SK-N-MC (cell line): ENCODE measurements at regions not wholly inside any gene's neighbourhood (a gene's known extent, or its start where the extent isn't known, plus 50 kb on each side); places are given as distances from the start of the nearest gene placed in this dataset.
"Not testable (repeated sequence)": the region's sequence is repeated elsewhere in the genome, so short reads cannot be mapped to it uniquely, and the experiment has no call there.

Source experiments
- DNase-seq: peaks from one replicate; pipeline ENCODE4 v3.0.0-alpha.2; 2011; ENCODE audit warnings: low read depth, low spot score
- H3K27ac ChIP-seq: fragments of 200-600 bp; sonication (generic); 2 replicates; pipeline ENCODE4 v1.5.1; 2016; ENCODE audit warnings: mixed run types
- H3K36me3 ChIP-seq: fragments of 200-600 bp; sonication (generic); 2 replicates; pipeline ENCODE4 v1.6.1; 2017; ENCODE audit warnings: antibody characterized with exemption, low read length, mixed read lengths; ENCODE audit not compliant: insufficient read depth
- H3K4me3 ChIP-seq: fragments of 200-600 bp; sonication (generic); 2 replicates; pipeline ENCODE4 v1.5.1; 2016
- H3K9ac ChIP-seq: fragments of 200-600 bp; sonication (generic); 2 replicates; pipeline ENCODE4 v1.8.0; 2017; ENCODE audit warnings: mixed run types, mixed read lengths; ENCODE audit not compliant: insufficient read length
- H3K9me3 ChIP-seq: fragments of 200-600 bp; sonication (generic); 2 replicates; pipeline ENCODE4 v1.6.1; 2017; ENCODE audit warnings: low read depth, mild to moderate bottlenecking, antibody characterized with exemption, low read length, moderate library complexity, mixed read lengths
- EZH2 ChIP-seq: fragments of 200-600 bp; sonication (generic); IDR thresholded peaks from one replicate; pipeline ENCODE4 v1.6.1; 2017; ENCODE audit warnings: antibody characterized with exemption
- FOXP2 ChIP-seq: optimal IDR thresholded peaks from 2 replicates; pipeline ENCODE3; 2011; ENCODE audit warnings: mild to moderate bottlenecking, moderate library complexity; ENCODE audit not compliant: insufficient read depth; ENCODE audit errors: extremely low read length, control extremely low read depth
- POLR2AphosphoS5 ChIP-seq: IDR thresholded peaks from 2 replicates; pipeline ENCODE4 v1.6.1; 2012; ENCODE audit warnings: mild to moderate bottlenecking, low read depth, low read length, borderline replicate concordance

DNA sequence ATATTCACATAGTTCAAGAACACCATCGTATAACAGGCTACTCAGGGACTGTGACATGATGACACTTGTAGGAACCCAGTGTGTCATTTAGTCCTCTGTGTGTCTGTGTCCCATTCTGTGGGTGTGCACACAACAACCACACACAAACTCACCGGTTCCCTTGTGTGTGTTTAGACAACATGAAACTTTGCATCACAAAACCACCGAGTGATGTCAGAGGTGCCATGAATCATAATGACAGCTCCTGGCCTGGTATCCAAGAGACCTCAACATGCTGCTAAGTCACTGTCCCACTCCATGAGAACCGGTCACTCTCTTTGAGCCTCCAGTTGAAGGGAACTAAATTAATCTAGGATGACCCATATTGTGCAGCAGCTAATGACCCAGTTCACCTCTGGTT, 421.3 kb downstream of the PREX1 start:
- Histone ChIP-seq H3K9ac (no peak overlapping the region), H3K36me3 (no peaks in the 10 kb centered on the region), H3K4me3 (no peak overlapping the region), H3K27ac (no peak overlapping the region), H3K9me3 (no peaks in the 10 kb centered on the region)
- DNase-seq: no peak
- no peak for TF ChIP-seq FOXP2
- no peak for TF ChIP-seq EZH2
- no peak for TF ChIP-seq POLR2AphosphoS5

DNA sequence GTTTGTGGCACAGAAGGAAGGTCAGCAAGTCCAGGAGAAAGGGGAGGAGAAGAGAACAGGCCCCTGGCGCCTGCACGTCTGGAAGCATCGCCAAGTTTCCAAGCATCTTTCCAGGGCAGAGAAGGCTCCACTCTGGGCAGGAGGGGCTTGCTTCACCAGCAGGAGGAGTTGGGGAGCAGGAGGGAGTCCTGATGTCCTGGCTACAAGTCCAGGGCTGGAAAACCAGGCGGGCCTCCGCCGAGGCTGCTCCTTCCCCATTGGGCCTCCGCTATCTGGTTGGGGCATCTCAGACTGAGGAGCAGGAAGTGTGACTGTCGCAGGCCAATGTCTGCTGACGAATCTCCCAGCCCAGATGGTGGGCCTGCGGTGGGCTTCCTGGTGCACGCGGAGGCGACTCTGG, 421.9 kb downstream of the PREX1 start:
- Histone ChIP-seq H3K36me3 (no peaks in the 10 kb centered on the region), H3K9me3 (no peaks in the 10 kb centered on the region), H3K4me3 (no peak overlapping the region), H3K27ac (no peak overlapping the region), H3K9ac (no peak overlapping the region)
- no peak for DNase-seq
- TF ChIP-seq FOXP2 (no peak), POLR2AphosphoS5 (no peak), EZH2 (no peak)

GRCh38 chr20:48404598-48404997, 423.2 kb downstream of the PREX1 start:
- DNase-seq: no peak
- H3K36me3 ChIP-seq: no peaks in the 10 kb centered on the region
- no peak overlapping the region for H3K9ac ChIP-seq
- H3K9me3 ChIP-seq: no peaks in the 10 kb centered on the region
- TF ChIP-seq FOXP2 (no peak), EZH2 (no peak), POLR2AphosphoS5 (no peak)
- no peak overlapping the region for H3K27ac ChIP-seq
- no peak overlapping the region for H3K4me3 ChIP-seq

DNA sequence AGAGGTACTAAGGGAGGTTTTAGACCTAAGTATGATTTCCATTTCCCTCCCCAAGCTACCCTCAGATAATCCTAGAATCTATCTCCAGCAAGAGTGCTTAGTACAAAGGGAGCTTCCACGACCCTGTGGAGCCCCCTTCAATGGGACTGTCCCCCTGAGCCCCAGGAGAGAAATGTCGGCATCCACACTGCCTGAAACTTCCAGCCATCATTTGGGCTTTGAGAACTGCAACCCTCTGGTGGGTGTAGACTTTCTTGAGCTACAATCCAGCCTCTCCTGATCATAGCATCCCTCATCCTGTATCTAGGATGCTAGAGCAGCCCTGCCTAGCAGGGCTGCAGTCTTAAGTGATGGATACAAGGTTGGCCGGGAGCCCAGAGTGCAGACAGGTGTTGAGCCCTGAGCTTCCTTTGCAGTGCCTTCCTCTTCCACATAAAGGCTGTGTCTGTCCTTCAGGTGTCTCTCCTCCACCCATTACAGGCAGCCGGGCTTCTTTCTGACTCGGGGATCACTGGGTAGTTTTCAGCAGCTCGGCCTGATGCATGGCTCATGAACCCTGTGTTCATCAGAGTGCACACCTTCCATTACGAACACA, 424.5 kb downstream of the PREX1 start:
- no peaks in the 10 kb centered on the region for H3K9me3 ChIP-seq
- no peak overlapping the region for H3K27ac ChIP-seq
- H3K9ac ChIP-seq: no peak overlapping the region
- H3K36me3 ChIP-seq: no peaks in the 10 kb centered on the region
- no peak for DNase-seq
- no peak overlapping the region for H3K4me3 ChIP-seq
- no peak for TF ChIP-seq EZH2
- no peak for TF ChIP-seq FOXP2
- TF ChIP-seq POLR2AphosphoS5: no peak

- no peak overlapping the region for H3K9ac ChIP-seq
- no peak overlapping the region for H3K27ac ChIP-seq
- H3K9me3 ChIP-seq: no peaks in the 10 kb centered on the region
- TF ChIP-seq FOXP2 (no peak), EZH2 (no peak), POLR2AphosphoS5 (no peak)
- H3K36me3 ChIP-seq: no peaks in the 10 kb centered on the region
- H3K4me3 ChIP-seq: no peak overlapping the region
- DNase-seq: no peak
Observed at GRCh38 chr20:48401359-48401758, 426.4 kb downstream of the PREX1 start.

GRCh38 chr20:48400009-48400408, 427.8 kb downstream of the PREX1 start:
- TF ChIP-seq POLR2AphosphoS5 (no peak), FOXP2 (no peak), EZH2 (no peak)
- Histone ChIP-seq H3K27ac (no peak overlapping the region), H3K4me3 (no peak overlapping the region), H3K9ac (no peak overlapping the region), H3K9me3 (no peaks in the 10 kb centered on the region), H3K36me3 (no peaks in the 10 kb centered on the region)
- no peak for DNase-seq

DNA sequence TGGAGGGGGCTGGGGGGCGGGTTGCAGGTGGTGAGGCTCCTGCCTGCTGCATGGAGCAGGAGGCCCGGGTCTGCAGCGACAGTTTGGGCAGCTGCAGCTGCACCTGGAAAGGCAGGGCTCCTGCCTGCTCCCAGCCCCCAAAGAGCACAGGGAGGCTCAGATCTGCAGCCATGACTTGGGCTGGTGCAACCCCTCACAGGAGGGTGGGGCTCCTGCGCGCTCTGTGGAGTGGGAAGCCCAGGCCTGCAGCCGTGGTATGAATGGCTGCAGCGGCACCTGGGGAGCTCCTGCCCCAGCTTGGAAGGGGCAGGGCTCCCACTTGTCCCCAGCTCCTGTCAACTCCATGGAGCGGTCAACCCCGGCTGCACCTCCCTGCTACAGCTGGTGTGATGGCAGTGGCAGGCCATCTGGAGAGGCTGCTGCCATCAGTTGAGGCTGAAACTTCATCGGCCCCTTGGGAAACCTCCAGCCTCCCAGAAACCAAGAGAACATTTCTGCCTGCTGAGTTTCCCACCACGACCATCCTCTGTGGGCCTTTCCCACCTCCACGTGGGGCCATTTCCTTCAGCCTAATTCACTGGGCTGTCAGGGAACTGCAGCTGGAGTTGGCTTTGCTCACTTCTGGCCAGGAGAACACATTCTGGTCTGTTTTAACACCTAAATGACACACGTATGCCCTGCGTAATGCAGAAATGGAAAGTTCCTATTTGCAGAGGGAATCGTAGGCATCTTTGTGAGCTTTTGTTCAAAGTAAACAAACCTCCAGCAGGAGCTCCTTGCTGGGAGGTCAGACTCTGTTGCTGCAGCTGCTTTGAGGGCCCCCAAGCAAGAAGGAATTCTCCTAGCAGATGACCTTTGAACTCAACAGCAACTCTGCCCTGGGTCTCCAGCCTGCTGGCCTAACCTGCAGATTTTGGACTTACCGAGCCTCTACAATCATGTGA, 429.0 kb downstream of the PREX1 start:
- TF ChIP-seq EZH2 (no peak), FOXP2 (no peak), POLR2AphosphoS5 (no peak)
- Histone ChIP-seq H3K4me3 (no peak overlapping the region), H3K9ac (no peak overlapping the region), H3K36me3 (no peaks in the 10 kb centered on the region), H3K9me3 (no peaks in the 10 kb centered on the region), H3K27ac (no peak overlapping the region)
- no peak for DNase-seq

DNA sequence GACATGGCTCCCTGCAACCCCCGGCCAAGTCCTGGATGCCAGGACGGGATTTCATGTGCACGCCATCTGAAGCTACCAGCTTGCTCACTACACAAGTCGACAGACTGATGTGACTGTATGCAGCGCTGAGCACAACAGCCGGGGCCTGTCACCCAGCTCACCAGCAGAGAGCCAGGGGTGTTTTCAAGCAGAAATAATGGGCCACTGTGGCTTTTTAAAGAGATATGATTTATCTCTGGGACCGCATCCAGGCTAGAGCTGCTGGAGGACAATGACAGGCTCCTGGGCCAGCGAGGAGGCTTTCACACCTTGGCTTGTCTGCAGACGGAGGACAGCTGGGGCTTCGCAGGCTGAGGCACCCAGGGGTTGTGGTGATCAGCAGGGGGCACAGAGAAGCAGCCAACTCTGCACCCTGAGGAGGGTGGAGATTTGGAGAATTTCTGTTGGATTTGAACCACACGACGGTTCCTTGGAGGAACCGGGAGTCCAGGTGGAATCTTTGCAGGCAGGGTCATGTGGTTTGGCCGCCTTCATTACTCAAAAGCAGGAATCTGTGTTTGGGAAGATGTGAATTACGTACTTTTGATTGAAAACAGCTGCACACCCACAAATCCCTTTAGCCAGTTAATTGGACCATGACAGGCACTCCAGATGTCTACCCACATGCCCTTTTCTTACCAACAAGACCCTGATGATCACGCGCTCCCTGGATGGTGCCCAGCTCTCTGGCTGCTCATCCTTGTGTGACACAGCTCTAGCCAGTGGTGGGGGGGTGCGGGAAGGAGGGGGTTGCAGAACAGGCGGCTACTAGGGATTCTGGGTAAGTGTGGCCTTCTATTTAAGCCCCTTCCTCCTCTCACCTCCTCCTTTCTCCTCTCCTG, 430.6 kb downstream of the PREX1 start:
- H3K9ac ChIP-seq, H3K36me3 ChIP-seq, H3K9me3 ChIP-seq, H3K27ac ChIP-seq, H3K4me3 ChIP-seq, DNase-seq: not testable (repeated sequence)
